Activated effector memory CD4-positive, alpha-beta T cell treated with anti-CD3 and anti-CD28 coated beads, Interleukin-2, amount 50 U/mL, for 16 hours (primary cell): ENCODE measurements at regions not wholly inside any gene's neighbourhood (a gene's known extent, or its start where the extent isn't known, plus 50 kb on each side); places are given as distances from the start of the nearest gene placed in this dataset.
"Not testable (repeated sequence)": the region's sequence is repeated elsewhere in the genome, so short reads cannot be mapped to it uniquely, and the experiment has no call there.

Experiments used
- DNase-seq: peaks from one replicate; pipeline ENCODE4 v3.0.0-alpha.2; 2020

DNA sequence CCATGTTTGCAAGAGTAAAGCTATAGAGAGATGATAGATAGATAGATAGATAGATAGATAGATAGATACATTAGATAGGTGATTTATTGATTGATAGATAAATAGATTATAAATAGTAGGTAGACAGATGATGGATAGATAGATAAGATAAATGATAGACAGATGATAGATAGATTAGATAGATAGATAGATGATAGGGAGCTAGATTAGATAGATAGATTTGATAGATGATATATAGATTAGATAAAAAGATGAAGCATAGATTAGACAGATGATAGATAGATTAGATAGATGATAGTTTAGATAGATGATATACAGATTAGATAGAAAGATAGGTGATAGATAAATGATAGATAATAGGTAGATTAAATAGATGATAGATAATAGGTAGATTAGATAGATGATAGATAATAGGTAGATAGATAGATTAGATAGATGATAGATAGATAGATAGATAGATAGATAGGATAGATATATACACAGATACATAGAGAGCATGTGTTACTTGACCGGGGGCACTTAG lies 243.3 kb upstream of the FOXK1 start:
- no peak for DNase-seq

- no peak for DNase-seq
Measured at GRCh38 chr7:4439444-4439843, 242.7 kb upstream of the FOXK1 start.

- DNase-seq, result no peak
Measured at GRCh38 chr7:4444106-4444505, 238.0 kb upstream of the FOXK1 start.

DNA sequence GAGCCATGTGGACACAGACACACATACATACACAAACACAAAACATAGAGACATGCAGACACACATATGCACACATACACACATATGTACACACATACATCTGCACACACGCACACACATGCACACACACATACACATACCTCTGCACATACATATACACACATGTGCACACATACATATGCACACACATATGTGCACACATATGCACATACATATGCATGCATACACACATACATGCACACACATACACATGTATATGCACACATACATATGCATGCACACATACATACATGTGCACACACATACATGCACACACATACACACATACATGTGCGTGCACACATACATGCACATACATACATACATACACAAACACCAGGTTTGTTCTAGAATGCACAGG lies 236.3 kb upstream of the FOXK1 start:
- DNase-seq, result no peak

DNA sequence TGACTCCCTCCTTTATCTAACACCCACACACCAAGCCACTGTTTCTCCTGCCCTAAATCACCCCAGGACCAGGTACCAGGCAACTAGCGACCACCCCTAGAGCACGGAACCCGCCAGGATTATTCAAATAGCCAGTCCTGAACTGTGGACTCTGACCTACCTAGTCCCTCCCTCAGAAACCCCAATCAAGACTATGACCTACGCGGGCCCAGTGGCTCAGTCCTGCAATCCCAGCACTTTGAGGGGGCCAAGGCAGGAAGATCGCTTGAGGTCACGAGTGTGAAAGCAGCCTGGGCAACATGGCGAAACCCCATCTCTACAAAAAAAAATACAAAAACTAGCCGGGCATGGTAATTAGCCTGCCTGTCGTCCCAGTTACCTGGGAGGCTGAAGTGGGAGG lies 232.8 kb upstream of the FOXK1 start:
- DNase-seq, result no peak

DNA sequence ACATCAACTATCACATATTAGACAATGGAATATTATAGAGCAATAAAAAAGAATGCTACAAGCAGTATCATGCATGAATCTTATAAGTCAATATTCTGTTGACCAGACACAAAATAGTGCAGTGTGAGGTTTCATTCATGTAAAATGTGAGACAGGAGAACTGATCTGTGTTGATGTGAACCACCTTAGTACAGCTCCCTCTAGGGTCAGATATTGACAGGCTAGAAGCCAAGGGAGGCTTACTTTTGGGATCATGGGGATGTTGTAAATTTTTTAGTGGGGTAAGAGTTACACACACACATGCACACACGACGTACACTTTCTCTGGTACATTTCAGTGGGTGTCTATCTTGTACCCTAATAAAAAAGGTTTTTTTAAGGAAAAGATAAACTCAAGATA lies 231.6 kb upstream of the FOXK1 start:
- DNase-seq, result no peak

- DNase-seq, result no peak
Measured at GRCh38 chr7:4460597-4460996, 221.5 kb upstream of the FOXK1 start.

DNA sequence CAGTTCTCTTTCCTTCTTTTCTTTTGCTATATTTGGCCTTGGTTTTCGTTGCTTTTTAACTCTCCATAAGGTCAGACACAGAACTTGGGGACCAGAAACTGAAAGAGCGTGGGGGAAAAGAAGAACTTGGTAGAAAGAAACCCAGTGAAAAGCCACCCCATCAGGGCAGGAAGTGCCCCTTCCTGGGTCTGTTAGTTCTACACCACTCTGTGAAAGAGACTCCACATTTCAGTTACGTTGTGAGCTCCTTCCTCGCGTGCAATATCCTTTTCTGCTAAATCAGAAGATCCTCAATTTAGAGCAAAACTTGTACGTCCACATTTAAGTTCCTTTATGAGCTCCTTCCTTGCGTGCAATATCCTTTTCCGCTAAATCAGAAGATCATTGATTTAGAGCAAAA lies 220.6 kb upstream of the FOXK1 start:
- DNase-seq, result no peak

DNA sequence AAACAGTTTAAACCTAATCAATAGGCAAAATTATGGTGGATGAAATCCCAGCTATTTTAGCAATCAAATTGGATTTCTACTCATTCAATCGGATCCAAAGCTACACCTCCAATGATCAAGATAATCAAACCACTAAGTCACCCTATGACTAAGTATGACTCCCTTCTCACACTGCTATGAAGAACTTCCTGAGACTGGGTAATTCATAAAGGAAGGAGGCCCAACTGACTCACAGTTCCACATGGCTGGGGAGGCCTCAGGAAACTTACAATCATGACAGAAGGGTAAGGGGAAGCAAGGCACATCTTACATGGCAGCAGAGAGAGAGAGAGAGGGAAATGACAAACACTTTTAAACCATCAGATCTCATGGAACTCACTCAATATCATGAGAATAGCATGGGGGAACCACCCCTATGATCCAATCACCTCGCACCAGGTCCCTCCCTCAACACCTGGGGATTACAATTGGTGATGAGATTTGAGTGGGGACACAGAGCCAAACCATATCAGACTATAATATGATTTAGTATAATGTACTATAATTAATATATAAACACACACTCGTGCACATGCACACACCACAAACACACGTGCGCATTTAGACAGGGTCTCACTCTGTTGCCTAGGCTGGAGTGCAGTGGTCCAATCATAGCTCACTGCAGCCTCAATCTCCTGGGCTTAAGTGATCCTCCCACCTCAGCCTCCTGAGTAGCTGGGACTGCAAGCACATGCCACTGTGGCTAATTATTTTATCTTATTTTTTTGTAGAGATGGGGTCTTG lies 213.6 kb upstream of the FOXK1 start:
- DNase-seq, result no peak

DNA sequence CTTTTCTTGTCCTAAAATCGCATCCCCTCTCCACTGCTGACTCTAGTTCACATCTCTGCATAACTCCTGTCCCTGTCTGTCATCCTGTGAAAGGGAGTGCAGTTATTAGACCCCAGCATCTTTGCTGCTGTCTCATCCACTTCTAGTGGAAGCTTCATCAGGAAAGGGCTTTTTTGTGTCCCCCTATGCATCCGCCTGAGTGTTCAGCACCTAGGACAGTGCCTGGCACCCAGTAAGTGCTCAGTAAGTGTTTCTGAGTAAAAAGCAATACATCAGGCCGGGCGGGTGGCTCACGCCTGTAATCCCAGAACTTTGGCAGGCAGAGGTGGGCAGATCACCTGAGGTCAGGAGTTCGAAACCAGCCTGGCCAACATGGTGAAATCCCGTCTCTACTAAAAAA lies 211.8 kb upstream of the FOXK1 start:
- no peak for DNase-seq

GRCh38 chr7:4472728-4473127 lies 209.4 kb upstream of the FOXK1 start:
- DNase-seq, result no peak

DNA sequence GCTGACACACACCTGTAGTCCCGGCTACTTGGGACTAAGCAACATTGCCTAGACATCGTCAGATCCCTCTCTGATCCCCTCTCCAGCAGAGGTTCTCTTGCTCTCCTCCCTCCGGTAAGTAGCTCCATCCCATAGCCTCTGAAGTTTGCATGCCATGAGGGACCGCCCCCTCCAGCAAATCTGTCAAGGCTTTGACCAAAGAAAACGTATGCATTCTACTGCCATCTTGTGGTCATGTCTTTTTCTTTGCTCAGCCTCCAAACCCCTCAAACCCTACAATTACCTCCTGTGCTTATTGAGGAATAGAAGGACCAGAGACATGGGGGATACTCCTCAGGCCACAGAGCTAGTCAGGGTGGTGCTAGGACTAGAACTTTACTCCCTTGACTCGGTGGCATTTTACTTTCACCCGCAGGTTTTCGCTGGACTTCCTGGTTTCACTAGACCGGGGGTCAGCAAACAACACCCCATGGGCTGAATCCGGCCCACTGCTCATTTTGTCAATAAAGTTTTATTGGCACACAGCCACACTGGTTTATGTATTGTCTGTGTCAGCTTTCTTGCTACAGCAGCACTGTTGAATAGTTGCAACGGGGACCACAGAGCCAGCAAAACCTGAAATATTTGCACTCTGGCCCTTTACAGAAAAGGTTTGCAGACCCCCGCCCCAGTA lies 202.6 kb upstream of the FOXK1 start:
- no peak for DNase-seq

DNA sequence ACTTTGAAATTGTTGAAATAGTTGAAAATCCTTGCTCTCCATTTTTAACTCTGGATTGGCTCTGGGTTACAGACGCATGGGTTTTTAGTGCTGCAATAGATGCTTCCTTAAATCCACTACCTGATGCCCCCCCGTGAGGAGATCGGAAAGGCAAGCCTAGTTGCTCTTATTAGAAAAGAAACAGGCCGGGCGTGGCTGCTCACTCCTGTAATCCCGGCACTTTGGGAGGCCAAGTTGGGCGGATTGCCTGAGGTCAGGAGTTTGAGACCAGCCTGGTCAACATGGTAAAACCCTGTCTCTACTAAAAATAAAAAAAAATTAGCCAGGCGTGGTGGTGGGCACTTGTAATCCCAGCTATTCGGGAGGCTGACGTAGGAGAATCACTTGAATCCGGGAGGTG lies 202.0 kb upstream of the FOXK1 start:
- not testable (repeated sequence) for DNase-seq

DNA sequence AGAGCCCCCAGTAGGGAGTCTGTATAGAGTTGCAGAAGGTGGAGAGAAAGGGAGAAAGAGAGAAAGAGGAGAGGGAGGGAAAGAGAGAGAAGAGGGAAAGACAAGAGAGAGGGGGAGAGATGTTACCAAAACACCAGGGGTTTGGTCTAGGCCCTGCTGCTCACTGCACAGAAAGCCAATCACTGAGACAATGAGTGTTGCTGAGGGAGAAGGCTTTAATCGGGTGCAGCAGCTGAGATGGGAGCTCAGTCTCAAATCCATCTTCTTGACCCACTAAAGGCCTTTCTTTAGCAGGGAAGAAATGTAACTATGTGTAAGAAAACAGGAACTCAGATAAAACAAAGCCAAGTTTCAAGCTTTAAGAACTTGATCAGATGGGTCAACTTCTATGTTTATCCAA lies 198.2 kb upstream of the FOXK1 start:
- DNase-seq, result no peak

GRCh38 chr7:4484545-4484944 lies 197.6 kb upstream of the FOXK1 start:
- no peak for DNase-seq

DNA sequence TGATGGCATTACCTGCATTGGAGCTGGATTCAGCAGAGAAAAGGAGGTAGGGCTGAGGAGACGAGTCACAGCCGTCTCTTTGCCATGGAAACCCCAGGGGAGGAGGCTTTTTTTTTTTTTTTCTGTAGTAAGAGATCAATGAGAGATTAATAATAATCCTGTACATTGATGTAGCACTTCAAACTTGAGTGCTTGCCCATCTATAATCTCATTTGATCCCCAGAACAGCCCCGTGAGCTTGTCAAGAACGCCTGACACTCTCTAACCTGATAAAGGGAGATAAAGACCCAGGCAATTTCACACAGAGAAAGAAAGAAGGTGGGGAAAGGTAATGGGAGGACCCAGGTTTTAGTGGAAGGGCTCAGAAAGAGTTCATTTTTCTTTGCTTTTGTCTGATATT lies 195.2 kb upstream of the FOXK1 start:
- DNase-seq, result no peak

GRCh38 chr7:4496911-4497310 lies 185.2 kb upstream of the FOXK1 start:
- not testable (repeated sequence) for DNase-seq

DNA sequence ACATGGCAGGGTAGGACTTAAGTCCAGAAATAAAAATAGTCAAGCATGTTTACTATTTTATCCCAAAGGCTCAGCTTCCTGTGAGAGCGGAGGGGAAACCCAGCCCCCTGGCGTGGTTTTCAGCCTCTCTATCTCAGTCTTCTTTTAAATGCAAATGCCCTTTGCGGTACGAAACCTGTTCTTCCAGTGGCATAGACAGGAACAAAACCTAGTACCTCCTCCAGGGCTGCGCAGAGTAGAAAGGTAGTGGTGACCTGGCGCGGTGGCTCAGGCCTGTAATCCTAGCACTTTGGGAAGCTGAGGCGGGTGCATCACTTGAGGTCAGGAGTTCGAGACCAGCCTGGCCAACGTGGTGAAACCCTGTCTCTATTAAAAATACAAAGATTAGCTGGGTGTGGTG lies 181.3 kb upstream of the FOXK1 start:
- DNase-seq, result no peak

DNA sequence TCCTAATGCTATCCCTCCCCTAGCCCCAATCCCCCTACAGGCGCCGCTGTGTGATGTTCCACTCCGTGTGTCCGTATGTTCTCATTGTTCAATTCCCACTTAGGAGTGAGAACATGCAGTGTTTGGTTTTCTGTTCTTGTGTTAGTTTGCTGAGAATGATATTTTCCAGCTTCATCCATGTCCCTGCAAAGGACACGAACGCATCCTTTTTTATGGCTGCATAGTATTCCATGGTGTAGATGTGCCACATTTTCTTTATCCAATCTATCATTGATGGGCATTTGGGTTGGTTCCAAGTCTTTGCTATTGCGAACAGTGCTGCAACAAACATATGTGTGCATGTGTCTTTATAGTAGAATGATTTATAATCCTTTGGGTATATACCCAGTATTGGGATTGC lies 174.2 kb upstream of the FOXK1 start:
- not testable (repeated sequence) for DNase-seq

DNA sequence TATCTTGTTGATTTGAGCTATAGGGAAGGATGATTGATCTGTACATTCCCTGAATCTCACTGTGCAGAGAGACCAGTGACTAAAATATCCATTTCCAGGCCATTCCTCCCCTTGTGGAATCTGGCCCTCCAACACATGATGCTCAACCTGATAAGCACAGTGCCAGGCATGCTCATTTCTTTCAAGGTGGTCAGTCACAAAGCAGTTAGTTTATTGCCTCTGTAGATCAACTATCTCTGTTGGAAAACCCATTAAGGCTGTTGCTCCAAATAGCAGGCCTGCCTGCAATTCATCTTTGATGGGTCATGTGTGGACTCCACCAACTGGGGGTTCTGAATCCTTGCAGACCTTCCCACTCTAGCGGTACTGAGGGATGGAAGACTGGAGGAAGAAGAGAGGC lies 168.6 kb upstream of the FOXK1 start:
- no peak for DNase-seq

GRCh38 chr7:4519819-4520520 lies 162.1 kb upstream of the FOXK1 start:
- no peak for DNase-seq

DNA sequence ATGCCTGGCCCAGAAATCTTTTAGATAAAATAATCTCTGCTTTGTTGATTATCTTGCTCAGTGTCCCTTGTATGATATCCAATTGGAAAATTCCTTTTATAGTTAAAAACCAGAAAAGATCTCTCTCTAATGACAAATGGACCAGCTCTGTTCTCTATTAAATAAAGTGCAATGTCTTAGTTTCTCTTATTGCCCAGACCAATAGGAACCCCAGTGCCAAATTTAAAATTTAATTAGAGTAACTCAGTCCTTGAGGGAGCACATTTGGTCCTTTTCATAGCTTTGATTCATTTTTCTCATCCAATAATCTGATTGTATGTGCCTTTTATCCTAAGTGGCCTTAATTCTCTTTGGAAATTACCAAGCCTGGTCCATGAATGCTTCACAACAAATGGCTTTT lies 158.9 kb upstream of the FOXK1 start:
- no peak for DNase-seq

GRCh38 chr7:4523873-4524272 lies 158.2 kb upstream of the FOXK1 start:
- no peak for DNase-seq

- no peak for DNase-seq
Measured at GRCh38 chr7:4525884-4526283, 156.2 kb upstream of the FOXK1 start.
